Caki2 (cell line): ENCODE measurements at regions not wholly inside any gene's neighbourhood (a gene's known extent, or its start where the extent isn't known, plus 50 kb on each side); places are given as distances from the start of the nearest gene placed in this dataset.
"Not testable (repeated sequence)": the region's sequence is repeated elsewhere in the genome, so short reads cannot be mapped to it uniquely, and the experiment has no call there.

Experiments
- DNase-seq: peaks from one replicate; pipeline ENCODE4 v3.0.0-alpha.2; 2015; ENCODE audit warnings: low read depth
- in situ Hi-C: cut with HindIII; loops from 2 replicates; pipeline ENCODE4 v1.10.0; 2016; ENCODE audit warnings: low sequenced_read_pairs, low pct_unique_long_range_greater_than_20kb, mixed read lengths

GRCh38 chr7:68162712-68163111, 1166.1 kb downstream of the TYW1 start:
- in situ Hi-C loops, result no loop called here
- DNase-seq, result no peak

- in situ Hi-C loops, result no loop called here
- no peak for DNase-seq
Observed at GRCh38 chr7:68166525-68166924, 1169.9 kb downstream of the TYW1 start.

- in situ Hi-C loops, result no loop called here
Observed at GRCh38 chr7:68173513-68173912, 1176.9 kb downstream of the TYW1 start.

GRCh38 chr7:68176974-68177373, 1180.3 kb downstream of the TYW1 start:
- peak; percentile 90 for DNase-seq
- in situ Hi-C loops, result no loop called here

More at GRCh38 chr7:68173513-68173912, 1176.9 kb downstream of the TYW1 start:
- no peak for DNase-seq

- DNase-seq, result no peak
- in situ Hi-C loops, result no loop called here
Observed at GRCh38 chr7:68180761-68181160, 1184.1 kb downstream of the TYW1 start.

- DNase-seq, result no peak
- in situ Hi-C loops, result no loop called here
Observed at GRCh38 chr7:68183176-68183575, 1186.5 kb downstream of the TYW1 start.

GRCh38 chr7:68185631-68186456, 1189.2 kb downstream of the TYW1 start:
- DNase-seq, result no peak
- in situ Hi-C loops, result no loop called here

- no peak for DNase-seq
- in situ Hi-C loops, result no loop called here
Observed at GRCh38 chr7:68187532-68187931, 1190.9 kb downstream of the TYW1 start.

- DNase-seq, result no peak
- in situ Hi-C loops, result no loop called here
Observed at GRCh38 chr7:68192941-68193340, 1196.3 kb downstream of the TYW1 start.

- DNase-seq, in situ Hi-C loops: not testable (repeated sequence)
Observed at GRCh38 chr7:68195642-68196041, 1199.0 kb downstream of the TYW1 start.

- in situ Hi-C loops, result no loop called here
Observed at GRCh38 chr7:68200051-68200670, 1203.5 kb downstream of the TYW1 start.

GRCh38 chr7:68203251-68203650, 1206.6 kb downstream of the TYW1 start:
- in situ Hi-C loops, result no loop called here
- no peak for DNase-seq

More at GRCh38 chr7:68200051-68200670, 1203.5 kb downstream of the TYW1 start:
- DNase-seq, result peak; percentile 18

GRCh38 chr7:68205826-68206225, 1209.2 kb downstream of the TYW1 start:
- in situ Hi-C loops, result no loop called here
- DNase-seq, result no peak

- DNase-seq, result no peak
- in situ Hi-C loops, result no loop called here
Observed at GRCh38 chr7:68206946-68207485, 1210.4 kb downstream of the TYW1 start.

- DNase-seq, result no peak
- in situ Hi-C loops, result no loop called here
Observed at GRCh38 chr7:68207676-68208075, 1211.0 kb downstream of the TYW1 start.

GRCh38 chr7:68209486-68209885, 1212.9 kb downstream of the TYW1 start:
- in situ Hi-C loops, result no loop called here
- DNase-seq, result no peak

- in situ Hi-C loops, result no loop called here
- DNase-seq, result no peak
Observed at GRCh38 chr7:68213838-68214237, 1217.2 kb downstream of the TYW1 start.

- no peak for DNase-seq
- in situ Hi-C loops, result no loop called here
Observed at GRCh38 chr7:68216051-68216450, 1219.4 kb downstream of the TYW1 start.

GRCh38 chr7:68217426-68217825, 1220.8 kb downstream of the TYW1 start:
- in situ Hi-C loops, result no loop called here
- no peak for DNase-seq
